ENCODE measurements at regions not wholly inside any gene's neighbourhood (a gene's known extent, or its start where the extent isn't known, plus 50 kb on each side); places are given as distances from the start of the nearest gene placed in this dataset.

DNA sequence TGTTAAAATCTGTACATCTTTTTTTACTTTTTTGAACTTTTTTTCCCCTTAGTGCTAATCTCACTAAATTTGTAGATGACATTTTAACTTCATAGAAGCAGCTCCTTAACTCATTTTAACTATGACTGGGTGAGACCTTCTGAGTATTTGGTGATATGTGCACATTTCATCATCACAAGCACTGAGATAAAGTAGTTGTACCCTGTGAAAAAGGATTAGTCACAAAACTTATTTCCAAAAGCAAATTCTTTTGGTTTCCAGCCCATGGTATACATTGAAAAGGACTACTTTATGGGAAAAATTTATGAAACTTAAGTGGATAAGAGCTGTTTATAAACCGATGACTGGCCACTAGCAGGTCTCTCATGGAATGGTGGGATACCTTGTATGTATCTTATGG is 581.5 kb downstream of the PLCL1 start:
- DNase-seq: no peak

DNA sequence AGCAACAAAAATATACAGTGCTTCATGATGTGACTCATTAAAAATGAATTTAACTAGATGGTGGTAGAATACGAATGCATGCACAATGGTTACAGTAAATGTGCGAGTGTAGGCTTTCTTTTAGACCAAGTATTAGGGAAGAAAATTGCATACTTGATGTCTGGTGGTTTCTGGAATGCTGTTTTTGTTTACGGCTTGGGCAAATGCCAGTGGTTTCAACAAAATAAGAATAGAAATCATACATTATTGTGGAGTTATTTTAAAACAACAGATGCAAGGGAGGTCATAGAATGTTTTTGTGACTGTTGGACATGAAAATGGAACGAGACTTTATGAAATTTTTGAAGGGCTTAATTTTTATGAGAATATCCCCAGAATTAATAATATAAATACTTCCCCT is 580.9 kb downstream of the PLCL1 start:
- DNase-seq: no peak

DNA sequence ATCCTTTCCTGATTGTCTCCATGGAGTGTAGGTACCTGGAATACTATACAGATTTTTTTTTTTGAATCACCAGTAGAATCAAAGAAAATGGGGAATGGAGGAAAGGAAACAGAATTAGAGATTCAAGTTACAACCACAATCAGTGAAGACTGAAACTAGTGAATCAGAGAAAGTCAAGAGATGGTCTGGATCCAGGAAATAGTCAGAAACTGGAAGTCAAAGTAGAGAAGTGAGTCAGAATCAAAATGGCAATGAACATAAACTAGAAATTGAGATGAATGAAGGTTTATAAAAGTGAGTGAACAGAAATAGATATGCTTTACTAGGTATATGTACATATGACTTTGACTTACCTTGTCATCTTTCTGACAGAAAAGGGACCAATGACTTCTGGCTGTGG is 579.0 kb downstream of the PLCL1 start:
- no peak for DNase-seq

DNA sequence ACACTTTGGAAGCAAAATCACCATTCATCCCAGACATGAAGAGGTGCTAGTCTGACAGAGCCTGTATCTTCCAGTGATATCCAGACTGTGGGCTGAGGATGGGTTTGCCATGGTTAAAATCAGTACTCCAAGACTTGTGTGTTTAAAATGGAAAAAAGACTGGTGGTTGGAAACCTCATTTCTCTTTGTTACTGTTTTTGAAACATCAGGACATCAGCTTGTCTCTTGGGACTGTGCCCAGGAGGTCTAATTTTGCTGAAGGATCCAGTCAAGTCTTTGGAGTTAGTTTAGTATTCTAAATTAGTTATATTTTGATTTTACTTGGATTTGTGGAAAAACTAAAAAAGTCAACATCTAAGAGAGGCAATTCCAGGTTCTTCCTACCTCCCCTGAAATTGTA is 578.4 kb downstream of the PLCL1 start:
- DNase-seq: no peak

DNA sequence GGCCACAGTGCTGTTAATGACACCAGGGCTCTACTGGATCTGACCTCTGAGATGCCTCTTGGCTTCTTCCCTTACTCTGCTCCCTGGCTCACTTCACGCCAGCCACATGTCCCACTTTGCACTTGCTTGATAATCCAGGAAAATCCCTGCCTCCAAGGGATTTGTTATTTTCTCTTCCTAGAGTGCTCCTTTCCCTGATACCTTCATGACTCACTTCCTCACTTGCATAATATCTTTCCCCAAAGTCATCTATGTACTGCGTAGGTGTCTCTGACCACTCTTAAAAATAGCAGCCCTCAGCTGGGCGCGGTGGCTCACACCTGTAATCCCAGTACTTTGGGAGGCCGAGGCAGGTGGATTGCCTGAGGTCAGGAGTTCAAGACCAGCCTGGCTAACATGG is 572.3 kb downstream of the PLCL1 start:
- no peak for DNase-seq

DNA sequence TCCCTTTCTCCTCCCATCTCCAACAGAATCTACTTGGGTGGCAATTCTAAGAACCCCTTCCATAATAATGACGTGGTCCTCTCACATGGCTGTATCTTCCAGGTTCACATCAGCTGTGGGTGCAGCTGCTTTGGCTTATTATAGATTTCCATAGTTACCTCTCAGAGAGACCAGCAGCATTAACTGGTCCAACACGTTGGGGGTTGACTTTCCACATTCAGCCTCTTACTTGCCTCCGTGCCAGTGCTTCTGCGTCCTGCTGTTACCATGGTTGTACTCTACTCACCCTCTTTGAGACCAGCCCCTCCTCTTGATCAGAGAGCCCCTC is 570.7 kb downstream of the PLCL1 start:
- DNase-seq: no peak

DNA sequence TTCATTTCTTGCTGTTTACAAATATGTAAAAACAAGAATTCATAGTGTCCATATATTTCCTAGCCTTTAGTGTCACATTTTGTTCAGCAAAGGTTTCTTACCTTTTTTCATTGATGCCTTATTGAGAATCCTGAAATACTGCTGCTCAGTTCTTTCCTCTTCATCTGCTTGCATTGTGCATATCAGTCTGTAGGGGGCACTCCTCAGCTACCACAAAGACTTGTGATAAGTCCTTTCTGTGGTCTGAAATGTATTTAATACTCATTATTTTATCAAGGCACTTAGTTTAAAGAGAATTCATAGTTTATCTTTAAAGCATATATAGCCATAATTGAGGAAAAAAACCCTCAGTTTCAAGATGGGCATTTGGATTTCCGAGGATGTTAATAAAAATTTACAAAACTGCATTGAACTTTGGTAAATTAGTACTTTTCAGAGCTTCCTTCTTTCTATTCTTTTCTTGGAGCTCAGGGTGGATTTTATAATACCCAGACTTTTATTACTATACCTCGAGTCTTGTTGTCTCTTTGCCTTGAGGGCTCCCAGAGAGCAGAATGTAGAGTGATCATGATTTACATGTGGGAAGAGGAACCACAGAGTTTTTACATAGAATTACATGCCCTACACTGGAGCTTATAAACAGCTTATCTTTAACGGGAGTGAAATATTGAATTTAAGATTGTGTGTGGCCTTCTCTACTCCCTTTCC is 570.1 kb downstream of the PLCL1 start:
- DNase-seq: peak; percentile 32

DNA sequence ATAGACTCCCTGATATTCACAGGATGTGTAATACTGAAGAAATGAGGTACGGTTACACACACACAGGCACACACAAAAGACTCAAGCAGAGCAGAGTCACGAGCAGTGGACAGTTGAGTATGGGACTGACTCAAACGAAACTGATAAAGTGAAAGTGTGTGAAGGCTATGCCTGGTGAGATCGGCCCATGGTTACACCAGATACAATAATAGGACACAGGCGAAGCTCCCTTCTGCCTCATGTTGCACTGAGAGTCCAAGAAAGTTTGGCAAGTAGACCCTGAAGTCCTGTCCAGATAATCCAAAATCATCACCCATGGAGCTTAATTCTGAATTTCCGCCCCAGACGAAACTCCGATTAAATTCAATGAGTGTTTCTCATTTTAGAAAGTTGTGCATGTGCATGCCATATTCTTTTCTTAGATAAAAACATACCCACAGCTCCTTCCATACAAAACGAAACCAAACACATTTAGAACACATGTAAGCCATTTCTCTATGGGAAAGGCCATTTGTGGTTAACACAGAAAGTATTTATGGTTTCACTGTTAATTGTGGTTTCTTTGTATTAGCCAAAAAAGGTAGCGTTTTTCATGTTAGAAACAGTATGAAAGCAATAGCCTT is 567.6 kb downstream of the PLCL1 start:
- DNase-seq: no peak

DNA sequence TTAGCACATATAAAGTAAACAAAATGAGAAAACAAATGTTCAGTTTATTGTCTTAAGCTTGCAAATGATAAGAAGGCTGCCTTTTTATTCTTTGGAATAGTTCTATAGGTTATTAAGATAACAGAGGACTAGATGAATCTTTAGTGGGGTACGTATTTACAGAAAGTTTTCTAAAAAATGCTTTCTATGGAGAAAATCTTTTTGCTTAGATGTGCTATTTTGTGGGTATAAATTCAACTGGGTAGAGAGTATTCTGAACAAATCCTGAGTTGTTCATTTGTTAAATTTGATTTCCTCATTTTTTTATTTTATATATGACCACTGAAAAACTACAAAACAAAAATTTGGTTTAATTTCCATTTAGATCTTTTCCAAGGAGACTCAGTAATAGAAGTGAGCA is 566.9 kb downstream of the PLCL1 start:
- DNase-seq: no peak

DNA sequence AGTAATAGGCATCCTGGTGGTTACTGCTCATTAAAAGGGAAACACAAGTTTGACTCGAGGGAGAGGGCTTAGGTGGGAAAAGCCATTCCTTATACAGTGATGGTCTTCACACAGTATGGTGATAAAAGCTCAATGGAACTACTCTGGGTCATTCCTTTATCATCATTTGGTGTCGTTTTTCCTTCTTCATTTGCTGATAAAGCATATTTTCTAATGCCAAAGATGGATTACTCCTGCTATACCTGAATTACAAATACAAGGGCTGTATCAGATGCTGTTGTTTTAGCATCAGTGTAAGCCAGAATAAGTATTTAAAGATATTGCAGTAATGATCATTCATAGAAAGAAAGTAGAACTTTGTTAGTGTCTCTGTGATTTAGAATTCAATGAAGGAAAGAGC is 563.7 kb downstream of the PLCL1 start:
- no peak for DNase-seq

DNA sequence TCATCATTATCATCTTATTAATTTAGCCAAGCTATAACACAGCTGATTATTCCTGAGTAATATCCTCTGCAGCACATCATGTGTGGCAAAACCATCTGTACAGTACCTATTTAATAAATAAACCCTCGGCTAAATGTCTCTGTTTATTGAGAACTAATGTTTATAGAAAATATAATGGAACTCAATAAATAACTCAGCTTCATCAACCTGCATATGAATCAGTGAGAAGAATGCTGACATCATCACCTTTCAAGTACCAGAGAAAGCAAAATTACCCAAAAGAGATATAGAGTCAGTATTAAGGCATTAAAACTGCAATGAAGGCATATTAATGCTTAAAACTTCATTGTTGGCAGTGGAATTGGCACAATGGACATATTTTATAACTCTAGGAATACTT is 558.3 kb downstream of the PLCL1 start:
- no peak for DNase-seq

DNA sequence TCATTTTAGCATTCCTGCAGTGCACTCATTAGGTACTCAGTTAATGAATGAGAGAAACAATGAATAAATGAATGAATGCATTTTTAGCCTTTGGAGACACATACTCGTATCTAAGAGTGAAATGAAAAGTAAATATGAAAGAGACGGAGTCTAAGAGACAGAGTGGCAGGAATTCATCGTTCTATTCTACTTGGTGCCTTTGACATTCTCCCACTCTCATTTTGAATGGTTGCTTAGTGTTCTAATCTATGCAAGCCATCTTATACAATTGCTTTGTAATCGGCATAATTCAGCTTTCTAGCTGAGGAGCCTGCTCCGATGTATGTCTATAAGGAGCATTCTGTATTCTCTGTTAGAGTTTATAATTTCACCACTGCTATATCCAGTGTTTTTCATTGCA is 554.9 kb downstream of the PLCL1 start:
- DNase-seq: no peak

DNA sequence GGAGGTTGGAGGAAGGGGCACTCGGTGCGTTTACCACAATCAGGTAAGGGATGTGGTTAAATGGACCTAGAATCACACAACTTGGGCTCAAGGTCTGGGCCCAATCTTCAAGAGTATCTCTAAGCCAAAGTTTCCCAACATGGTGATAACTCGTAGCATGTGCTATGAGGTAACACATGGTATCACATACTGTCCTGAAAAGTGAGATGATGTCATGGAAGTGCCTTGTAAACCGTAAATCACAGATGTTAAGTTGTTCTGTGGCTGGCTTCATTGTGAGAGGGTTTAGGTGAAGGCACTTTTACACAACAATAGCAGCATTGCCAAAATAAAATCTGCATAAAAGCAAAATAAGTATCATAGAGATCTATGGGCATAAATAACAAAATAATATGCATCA is 551.8 kb downstream of the PLCL1 start:
- no peak for DNase-seq

DNA sequence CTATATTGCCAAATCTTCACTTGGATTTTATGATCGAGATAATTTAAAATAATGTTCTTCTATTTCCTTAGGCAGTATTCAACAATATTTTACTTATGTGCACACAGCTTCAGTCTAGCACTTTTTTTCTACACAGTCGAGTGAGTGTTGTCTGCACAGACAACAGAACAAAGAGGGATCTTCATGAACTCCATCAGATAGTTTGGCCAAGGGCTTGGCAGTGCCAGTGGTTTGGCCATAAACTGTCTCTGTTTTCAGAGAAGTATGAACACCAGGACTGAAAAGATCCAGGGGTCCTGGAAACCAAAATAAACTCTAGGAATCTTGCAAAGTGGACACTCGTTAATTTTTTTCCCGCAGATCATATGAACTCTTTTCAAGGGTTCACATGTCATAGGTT is 547.3 kb downstream of the PLCL1 start:
- no peak for DNase-seq

DNA sequence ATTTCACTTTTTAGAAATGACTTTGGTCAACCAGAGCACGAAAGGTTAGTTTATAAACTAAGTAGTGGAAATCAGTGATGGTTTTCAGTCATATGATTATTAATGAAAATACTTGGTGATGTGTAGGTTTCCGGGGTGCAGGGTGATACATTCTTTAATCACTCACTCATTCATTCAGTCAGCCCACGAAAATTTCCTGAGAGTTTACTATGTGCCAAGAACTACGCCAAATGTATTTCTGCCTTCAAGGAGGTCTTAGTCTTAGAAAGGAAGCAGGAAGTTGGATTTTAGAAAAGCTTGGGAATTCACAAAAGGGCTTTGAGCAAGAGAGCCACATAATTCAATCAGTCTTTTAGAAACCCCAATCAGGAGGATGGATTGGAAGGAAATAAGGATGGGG is 543.6 kb downstream of the PLCL1 start:
- no peak for DNase-seq

DNA sequence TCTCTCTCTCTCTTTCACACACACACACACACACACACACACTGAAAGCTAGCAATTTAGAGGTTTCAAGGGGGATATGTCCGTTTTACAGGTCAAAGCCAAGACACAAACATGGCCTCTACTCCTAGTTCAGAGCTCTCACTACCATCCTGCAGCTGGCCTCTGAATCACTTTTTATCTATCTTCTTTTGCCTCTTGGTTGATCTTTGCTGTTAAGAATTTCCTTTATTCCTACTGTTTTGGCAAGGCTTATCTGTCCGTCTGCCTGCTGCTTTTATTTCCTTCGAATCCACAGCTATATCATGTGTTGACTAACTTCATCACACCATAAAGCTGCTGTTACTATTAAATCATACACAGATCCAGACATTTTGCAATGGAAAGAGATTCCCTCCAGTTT is 543.0 kb downstream of the PLCL1 start:
- DNase-seq: no peak

DNA sequence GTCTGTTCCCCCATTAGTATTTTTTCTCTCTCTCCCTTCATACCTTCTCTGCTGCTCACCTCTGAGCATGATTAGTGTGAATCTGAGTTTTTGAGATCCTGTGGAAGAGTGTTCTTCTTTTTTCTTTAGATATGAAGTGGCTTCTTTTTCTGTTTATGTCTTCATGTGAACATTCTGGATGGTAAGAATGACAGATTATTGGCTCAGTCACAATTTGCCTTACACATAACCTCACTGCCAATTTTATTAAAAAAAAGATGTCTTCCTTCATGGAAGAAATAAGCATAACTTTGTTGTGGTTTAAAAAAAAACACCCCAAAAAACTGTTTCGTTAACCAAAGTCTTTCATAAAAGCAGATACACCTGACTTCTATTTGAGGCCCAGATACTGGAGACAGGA is 539.1 kb downstream of the PLCL1 start:
- DNase-seq: no peak

DNA sequence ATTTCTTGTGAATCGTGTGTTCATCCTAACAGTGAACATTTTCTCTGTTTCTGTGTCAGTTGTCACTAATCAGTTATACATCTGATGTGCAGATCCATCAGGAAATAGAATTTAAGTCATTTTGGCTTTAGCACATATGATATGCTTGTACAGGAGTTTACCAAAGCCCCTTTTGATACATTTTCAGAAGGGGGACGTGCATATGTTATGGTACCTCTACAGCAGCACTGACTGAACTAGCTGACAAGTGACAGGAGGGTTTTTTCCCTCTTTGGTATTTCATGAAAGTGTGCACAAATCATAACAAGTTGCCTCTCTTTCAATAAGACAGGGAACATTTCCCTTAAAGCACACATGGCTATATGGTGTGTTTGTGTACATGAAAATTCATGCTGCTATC is 536.5 kb downstream of the PLCL1 start:
- DNase-seq: no peak

DNA sequence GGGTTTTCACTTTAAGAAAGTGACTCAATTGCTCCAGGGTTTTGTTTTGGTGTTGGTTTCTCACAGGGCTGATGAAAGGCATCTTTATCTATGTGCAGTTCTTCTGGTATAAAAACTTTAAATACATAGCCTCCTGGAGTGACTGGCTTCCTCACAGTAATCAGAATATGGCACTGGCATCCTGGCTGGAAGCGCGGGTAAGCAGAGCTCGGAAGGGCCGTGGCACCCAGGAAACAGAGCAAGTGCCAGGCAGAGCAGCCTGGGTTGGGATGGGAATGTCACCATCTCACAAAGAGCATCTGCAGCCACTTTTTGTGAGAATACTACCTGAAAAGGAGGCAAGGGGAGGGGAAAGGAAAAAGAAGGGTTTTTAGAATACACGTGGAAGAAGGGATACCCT is 534.7 kb downstream of the PLCL1 start:
- no peak for DNase-seq

DNA sequence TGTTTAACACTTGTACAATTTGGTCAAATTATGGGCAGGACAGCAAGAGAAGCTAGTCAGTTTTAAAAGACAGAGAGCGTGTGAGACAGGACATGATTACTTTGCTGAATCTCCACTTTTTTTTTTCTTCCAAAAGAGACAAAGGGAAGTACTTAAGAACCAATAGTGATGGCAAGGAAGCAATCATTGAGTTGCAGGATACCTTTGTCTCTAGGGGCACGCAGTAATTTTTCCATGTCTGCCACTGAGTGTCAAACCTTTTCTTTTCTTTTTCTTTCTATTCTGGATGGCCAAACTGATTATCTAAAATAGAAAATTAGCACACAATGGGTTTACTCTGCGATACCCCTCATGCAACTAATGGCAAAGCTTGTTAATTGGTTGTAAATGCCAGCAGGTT is 533.0 kb downstream of the PLCL1 start:
- no peak for DNase-seq

DNA sequence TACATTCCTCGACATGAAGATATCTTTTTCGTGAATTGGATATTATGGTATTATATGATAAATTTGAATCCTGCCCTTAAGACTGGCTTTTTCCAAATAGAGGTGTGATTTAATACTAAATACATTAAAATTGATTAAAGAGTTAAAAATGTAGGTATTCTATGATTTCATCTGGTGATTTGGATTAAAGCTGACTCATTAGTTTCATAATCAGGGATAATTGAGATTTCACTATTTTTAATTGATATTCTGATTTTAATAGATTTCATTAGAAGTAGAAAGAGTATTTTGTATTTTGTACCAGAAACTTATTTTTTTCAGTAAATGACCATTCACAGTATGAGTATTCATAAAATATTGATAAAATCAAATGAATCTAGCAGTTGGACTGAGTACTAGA is 524.1 kb downstream of the PLCL1 start:
- DNase-seq: no peak

DNA sequence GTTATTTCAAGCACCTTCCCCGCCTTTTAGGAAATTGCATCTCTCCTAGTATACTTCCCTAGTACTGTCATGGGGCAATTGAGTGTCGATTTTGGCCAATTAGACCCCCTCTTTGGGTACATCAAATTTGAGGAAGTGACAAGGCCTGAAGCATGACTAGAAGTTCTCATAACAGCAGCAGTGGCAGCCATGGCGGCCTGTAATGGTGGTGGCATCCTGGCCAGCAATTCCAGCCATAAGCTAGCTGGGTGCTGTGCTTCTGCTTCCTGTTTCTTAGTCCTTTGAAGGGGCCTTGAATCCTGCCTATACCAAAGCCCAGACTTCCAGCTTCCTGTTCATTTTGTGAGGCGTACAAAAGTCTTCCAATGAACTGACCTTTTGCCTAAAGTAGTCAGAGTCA is 523.1 kb downstream of the PLCL1 start:
- no peak for DNase-seq

DNA sequence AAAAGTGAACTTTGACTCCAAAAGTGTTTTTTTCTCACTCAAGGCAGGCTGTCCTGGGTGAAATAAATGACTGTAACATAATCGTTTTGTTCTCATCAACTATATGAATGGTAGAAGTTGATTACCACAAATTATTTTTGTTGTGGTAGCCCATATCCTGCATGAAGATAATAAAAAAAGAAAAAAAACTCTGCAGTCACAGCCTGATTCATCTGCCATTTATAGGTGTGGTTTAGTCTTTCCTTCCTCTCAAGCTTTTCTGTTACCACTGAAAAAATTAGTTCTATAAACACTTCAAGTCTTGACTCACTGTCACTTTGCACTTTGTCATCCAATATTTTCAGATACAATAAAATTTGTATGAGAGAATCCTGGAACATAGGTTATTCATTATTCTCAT is 522.0 kb downstream of the PLCL1 start:
- DNase-seq: no peak

DNA sequence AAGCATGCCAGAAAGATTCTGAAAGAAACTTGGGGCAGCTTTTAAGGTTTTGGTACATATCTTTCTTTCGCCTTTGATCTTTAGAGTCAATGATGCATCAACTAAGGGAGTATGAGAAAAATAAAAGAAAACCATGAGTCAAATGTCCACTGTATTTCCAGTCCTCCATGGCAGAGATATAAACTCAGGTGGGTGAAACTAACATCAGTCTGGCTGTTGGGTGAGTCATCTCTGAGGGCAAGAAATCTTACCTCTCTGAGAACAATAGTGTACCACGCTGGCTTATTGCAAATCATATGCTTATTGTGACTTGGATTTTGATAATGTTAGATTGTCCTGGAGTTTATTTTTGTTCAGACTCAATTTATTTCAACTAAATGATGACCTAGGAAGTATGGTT is 521.0 kb downstream of the PLCL1 start:
- DNase-seq: no peak

DNA sequence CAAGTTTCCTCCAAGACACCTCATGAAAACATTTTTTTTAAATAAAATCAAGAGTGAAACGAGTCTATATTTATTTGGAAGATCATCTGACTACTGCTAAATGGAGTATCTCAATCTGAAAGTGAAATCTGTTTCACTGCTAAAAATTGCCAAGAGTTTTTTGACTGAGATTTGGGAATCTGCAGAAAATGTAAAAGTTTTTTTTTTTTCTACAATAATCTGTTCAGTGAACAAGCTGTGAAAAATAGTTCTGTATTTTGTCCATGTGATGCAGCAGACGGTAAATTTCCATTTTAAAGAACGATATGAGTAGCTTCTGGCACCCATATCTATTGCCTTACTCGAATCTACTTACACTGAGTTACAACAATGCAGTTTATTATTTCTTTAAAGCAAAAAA is 519.7 kb downstream of the PLCL1 start:
- DNase-seq: no peak

DNA sequence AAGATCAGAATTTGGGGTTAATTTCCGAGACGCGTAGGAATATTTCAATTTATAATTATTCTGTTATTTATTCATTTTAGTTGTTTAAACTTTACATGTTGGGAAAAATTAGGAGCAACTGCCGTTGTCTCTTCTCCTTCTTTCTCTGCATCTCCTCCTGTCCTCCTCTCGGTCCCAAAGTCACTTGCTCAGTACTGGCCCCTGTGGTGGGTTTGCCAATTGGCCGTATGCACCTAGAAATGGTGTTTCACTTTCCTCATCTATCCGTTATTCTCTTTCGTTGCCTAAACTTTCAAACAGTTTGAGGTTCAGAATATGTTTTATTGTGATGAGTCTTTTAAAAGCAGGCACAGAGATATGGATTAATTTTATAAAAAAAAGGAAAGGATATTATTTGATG is 517.9 kb downstream of the PLCL1 start:
- no peak for DNase-seq
